ENCODE measurements at regions not wholly inside any gene's neighbourhood (a gene's known extent, or its start where the extent isn't known, plus 50 kb on each side); places are given as distances from the start of the nearest gene placed in this dataset.

DNA sequence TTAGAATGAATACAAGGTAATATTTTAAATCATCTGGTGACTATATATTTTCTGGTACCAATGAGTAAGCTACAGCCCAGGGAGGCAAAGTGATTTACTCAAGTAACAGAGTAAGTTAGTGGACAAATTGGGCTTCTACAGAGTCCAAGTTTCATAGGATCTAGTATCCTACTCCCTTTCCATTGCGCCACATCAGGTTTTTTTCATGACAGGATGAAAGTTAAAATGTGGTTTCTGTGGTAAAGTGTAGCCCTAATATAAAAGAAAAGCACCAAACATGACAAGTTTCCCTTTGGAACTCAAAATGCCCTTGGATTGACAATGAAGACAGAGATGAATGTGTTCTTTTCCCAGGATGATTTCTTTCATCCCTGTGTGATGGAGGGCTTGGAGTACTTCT lies 350.8 kb upstream of the ZNF385D start (continued):
- no peak for TF ChIP-seq HDAC6 (IDR thresholded peaks at IDR 0.05; ENCODE audit: low read depth, low read length)
- TF ChIP-seq SUZ12 (IDR thresholded peaks at IDR 0.05; ENCODE audit: low read length), result no peak
- TF ChIP-seq, protein P1, sequence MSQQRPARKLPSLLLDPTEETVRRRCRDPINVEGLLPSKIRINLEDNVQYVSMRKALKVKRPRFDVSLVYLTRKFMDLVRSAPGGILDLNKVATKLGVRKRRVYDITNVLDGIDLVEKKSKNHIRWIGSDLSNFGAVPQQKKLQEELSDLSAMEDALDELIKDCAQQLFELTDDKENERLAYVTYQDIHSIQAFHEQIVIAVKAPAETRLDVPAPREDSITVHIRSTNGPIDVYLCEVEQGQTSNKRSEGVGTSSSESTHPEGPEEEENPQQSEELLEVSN (IDR thresholded peaks at IDR 0.05), result no peak
- no peak for TF ChIP-seq GTF2F1 (IDR thresholded peaks at IDR 0.05; ENCODE audit: borderline replicate concordance, low read depth, low read length)
- no peak for TF ChIP-seq CHD2 (IDR thresholded peaks at IDR 0.05; ENCODE audit: low read length)

Data from H1 (cell line).